ENCODE measurements at regions not wholly inside any gene's neighbourhood (a gene's known extent, or its start where the extent isn't known, plus 50 kb on each side); places are given as distances from the start of the nearest gene placed in this dataset.
A peak's percentile ranks its signal among the peaks of the same experiment; 100 is the strongest.
"Not testable (repeated sequence)": the region's sequence is repeated elsewhere in the genome, so short reads cannot be mapped to it uniquely, and the experiment has no call there.

- TF ChIP-seq POLR2A (IDR thresholded peaks at IDR 0.05) (no peak), CTCF (IDR thresholded peaks at IDR 0.05) (no peak), EP300 (IDR thresholded peaks at IDR 0.05) (peak in 1 of 2 donors; percentile 12)
- no peak for DNase-seq (ENCODE audit: low spot score in 2 of 2)
Observed at GRCh38 chr9:115466756-115467155, 348.8 kb upstream of the TNC start.

GRCh38 chr9:115469841-115470240 is 351.9 kb upstream of the TNC start:
- WGBS, 2 donors: 75% methylated on average over 2 of the region's 2 CpGs
- no peak overlapping the region for H3K27ac ChIP-seq
- H3K4me1 ChIP-seq: no peaks in the 10 kb centered on the region
- no peaks in the 10 kb centered on the region for H3K27me3 ChIP-seq
- H3K4me3 ChIP-seq: no peak overlapping the region
- no peak for TF ChIP-seq CTCF (IDR thresholded peaks at IDR 0.05)
- TF ChIP-seq POLR2A (IDR thresholded peaks at IDR 0.05): no peak
- no peak for TF ChIP-seq EP300 (IDR thresholded peaks at IDR 0.05)
- DNase-seq (ENCODE audit: low spot score in 2 of 2): no peak
- H3K9me3 ChIP-seq: peaks cover 0 to 13% (median 0%) of the 10 kb centered on the region in 4 donors
- H3K36me3 ChIP-seq: no peaks in the 10 kb centered on the region

More at GRCh38 chr9:115466756-115467155, 348.8 kb upstream of the TNC start:
- H3K27ac ChIP-seq: peak overlapping the region in 1 of 4 donors; percentile 54
- H3K36me3 ChIP-seq: no peaks in the 10 kb centered on the region
- peaks cover 0 to 13% (median 0%) of the 10 kb centered on the region in 4 donors for H3K9me3 ChIP-seq
- H3K27me3 ChIP-seq: no peaks in the 10 kb centered on the region
- WGBS, 2 donors: 59 to 67% methylated on average over 7 of the region's 7 CpGs
- peaks cover 0 to 6% (median 0%) of the 10 kb centered on the region in 4 donors for H3K4me1 ChIP-seq
- no peak overlapping the region for H3K4me3 ChIP-seq

- H3K27me3 ChIP-seq; H3K9me3 ChIP-seq; H3K36me3 ChIP-seq; H3K27ac ChIP-seq; H3K4me1 ChIP-seq; H3K4me3 ChIP-seq; DNase-seq (ENCODE audit: low spot score in 2 of 2): not testable (repeated sequence)
- WGBS, 2 donors: 93% methylated on average over 3 of the region's 3 CpGs
Observed at GRCh38 chr9:115473032-115473431, 355.1 kb upstream of the TNC start.

GRCh38 chr9:115481769-115482168 is 363.8 kb upstream of the TNC start:
- 79 to 90% methylated on average over 2 of the region's 2 CpGs for WGBS, 2 donors
- H3K4me3 ChIP-seq: no peak overlapping the region
- no peaks in the 10 kb centered on the region for H3K36me3 ChIP-seq
- no peak for DNase-seq (ENCODE audit: low spot score in 2 of 2)
- no peaks in the 10 kb centered on the region for H3K4me1 ChIP-seq
- no peaks in the 10 kb centered on the region for H3K27me3 ChIP-seq
- no peak overlapping the region for H3K27ac ChIP-seq
- H3K9me3 ChIP-seq: no peaks in the 10 kb centered on the region
- TF ChIP-seq EP300 (IDR thresholded peaks at IDR 0.05) (no peak), CTCF (IDR thresholded peaks at IDR 0.05) (no peak), POLR2A (IDR thresholded peaks at IDR 0.05) (no peak)

GRCh38 chr9:115482747-115483146 is 364.8 kb upstream of the TNC start:
- 90 to 94% methylated on average over 3 of the region's 3 CpGs for WGBS, 2 donors
- Histone ChIP-seq H3K9me3 (no peaks in the 10 kb centered on the region), H3K4me1 (no peaks in the 10 kb centered on the region), H3K36me3 (no peaks in the 10 kb centered on the region), H3K27me3 (no peaks in the 10 kb centered on the region), H3K27ac (no peak overlapping the region), H3K4me3 (no peak overlapping the region)
- TF ChIP-seq CTCF (IDR thresholded peaks at IDR 0.05) (no peak), EP300 (IDR thresholded peaks at IDR 0.05) (no peak), POLR2A (IDR thresholded peaks at IDR 0.05) (no peak)
- no peak for DNase-seq (ENCODE audit: low spot score in 2 of 2)

- no peaks in the 10 kb centered on the region for H3K36me3 ChIP-seq
- no peak for TF ChIP-seq POLR2A (IDR thresholded peaks at IDR 0.05)
- no peak for TF ChIP-seq CTCF (IDR thresholded peaks at IDR 0.05)
- no peak for TF ChIP-seq EP300 (IDR thresholded peaks at IDR 0.05)
- H3K9me3 ChIP-seq: no peaks in the 10 kb centered on the region
- H3K27me3 ChIP-seq: no peaks in the 10 kb centered on the region
- no peak overlapping the region for H3K4me3 ChIP-seq
- peak overlapping the region in 2 of 4 donors; percentile 6 to 36 for H3K27ac ChIP-seq
- DNase-seq (ENCODE audit: low spot score in 2 of 2): no peak
- peaks cover 0 to 10% (median 0%) of the 10 kb centered on the region in 4 donors for H3K4me1 ChIP-seq
Observed at GRCh38 chr9:115492869-115493268, 374.9 kb upstream of the TNC start.

Data from tibial nerve (tissue), 4 donors.